Hindlimb muscle (tissue), 1 donor: ENCODE measurements at regions not wholly inside any gene's neighbourhood (a gene's known extent, or its start where the extent isn't known, plus 50 kb on each side); places are given as distances from the start of the nearest gene placed in this dataset.
"Not testable (repeated sequence)": the region's sequence is repeated elsewhere in the genome, so short reads cannot be mapped to it uniquely, and the experiment has no call there.

ENCODE experiments used
- DNase-seq: peaks from one replicate; pipeline ENCODE4 v3.0.0-alpha.2; 2013

DNA sequence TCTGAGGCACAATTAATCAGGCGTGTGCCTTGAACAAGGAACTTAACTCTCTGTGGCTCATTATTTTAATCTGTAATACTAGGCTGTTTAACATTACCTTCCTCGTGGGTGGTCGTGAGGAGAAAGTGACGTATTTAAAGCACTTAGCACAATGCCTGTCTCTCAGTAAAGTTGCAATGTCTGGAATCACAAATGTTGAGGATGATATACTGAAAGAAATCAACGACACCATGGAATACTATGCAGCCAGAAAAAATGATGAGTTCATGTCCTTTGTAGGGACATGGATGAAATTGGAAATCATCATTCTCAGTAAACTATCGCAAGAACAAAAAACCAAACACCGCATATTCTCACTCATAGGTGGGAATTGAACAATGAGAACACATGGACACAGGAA lies 1320.0 kb upstream of the TMEM132C start:
- not testable (repeated sequence) for DNase-seq

DNA sequence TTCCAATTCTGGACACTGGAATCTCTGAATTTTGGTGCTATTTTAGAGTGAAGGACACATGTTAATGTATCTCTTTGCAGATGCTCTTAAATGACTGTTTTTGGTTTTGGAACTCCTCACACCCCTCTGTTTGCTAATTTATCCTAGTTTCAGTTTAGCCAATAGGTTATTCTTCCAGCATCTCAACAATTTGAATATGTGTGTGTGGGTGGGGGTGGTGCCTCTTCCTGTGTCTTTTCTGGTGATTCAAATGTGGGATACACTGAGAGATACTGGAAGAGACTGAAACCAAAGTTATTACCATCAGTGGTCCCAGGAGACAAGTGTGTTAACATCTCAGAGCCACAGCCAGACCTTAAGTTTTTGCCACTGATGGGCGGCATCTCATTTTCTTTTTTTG lies 1317.4 kb upstream of the TMEM132C start:
- no peak for DNase-seq

- DNase-seq, result peak; percentile 6
Observed at GRCh38 chr12:126950266-126950665, 1316.7 kb upstream of the TMEM132C start.

DNA sequence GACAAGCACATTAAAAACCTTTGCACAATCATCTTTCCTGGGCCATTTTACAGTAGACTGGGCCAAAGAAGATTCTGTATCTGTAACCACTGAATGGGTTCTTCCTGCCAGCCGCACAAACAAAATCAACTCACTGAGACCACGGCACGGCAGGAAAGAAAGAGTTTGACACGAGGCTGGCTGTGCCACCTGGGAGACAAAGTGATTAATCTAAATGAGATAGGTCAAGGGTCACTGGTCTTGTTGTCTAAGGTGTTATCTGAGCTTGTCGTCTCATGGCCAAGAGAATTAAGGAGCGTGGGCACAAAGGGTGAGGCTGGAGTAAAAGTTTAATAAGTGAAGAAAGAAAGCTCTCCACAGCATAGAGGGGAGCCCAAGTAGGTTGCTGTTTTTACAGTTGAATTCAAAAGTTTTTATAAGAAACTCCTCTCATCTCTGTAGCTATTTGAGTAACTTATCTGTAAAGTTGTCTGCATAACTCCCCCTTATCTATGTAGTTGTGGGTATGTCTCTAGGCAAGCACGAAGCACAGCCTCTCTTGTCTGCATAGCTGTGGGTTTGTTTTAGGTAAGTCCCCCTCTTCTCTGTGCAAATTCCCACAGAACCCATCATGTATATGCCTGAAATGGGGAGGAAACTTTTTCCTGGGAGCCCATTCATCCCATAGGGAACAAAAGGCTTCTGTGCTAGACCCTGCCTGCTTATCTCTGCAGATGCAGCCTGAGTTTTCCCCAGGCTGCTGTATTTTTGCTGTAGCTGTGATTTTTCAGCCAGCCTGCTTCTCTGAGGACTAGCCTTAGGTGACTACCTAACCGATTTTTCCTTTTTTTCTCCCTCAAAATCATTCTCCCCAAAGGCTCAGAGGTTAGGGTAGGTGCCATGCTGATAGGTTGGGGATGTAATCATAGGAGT lies 1314.6 kb upstream of the TMEM132C start:
- no peak for DNase-seq

GRCh38 chr12:126953365-126953889 lies 1313.5 kb upstream of the TMEM132C start:
- DNase-seq, result no peak

GRCh38 chr12:126960221-126960620 lies 1306.7 kb upstream of the TMEM132C start:
- DNase-seq, result no peak

DNA sequence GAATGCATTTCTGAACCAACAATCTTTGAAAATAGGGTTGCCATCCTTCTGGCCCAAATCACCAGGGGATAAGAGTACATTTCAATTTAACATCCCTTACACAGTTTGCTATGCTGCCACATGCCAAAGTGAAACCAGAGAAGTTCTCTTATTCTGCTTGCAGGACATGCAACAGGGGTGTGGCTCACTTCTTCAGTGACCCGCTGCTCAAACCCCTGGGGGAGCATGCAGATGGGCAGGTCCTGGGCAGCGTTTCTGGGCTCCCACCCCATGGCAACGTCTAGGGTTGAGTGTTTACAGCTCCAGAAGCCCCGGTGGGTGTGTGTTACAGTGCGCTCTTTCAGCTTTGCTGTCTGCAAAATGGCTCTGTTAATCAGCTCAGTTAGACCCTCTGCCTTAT lies 1306.3 kb upstream of the TMEM132C start:
- DNase-seq, result no peak

GRCh38 chr12:126963825-126964224 lies 1303.1 kb upstream of the TMEM132C start:
- DNase-seq, result no peak

GRCh38 chr12:126966498-126966897 lies 1300.5 kb upstream of the TMEM132C start:
- no peak for DNase-seq

- no peak for DNase-seq
Observed at GRCh38 chr12:126967152-126967551, 1299.8 kb upstream of the TMEM132C start.

GRCh38 chr12:126974779-126975178 lies 1292.2 kb upstream of the TMEM132C start:
- no peak for DNase-seq

DNA sequence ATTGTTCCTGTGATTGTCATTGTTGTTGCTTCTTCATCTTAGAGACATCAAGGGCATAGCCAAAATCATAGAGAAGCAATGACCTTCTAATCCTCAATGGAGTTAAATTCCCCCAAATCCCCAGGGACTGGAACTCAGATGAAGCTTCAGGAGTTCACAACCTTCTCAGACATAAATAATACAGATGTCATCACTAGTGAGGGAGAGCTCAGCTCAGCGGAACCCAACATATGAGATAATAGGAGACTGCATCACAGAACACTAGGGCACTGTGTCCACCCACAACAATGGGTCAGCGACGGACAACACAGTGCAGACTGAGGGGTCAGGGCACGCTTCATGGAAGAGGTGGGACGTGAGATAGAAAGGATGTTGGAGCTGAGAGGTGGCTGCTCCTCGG lies 1290.4 kb upstream of the TMEM132C start:
- no peak for DNase-seq

GRCh38 chr12:126979564-126979963 lies 1287.4 kb upstream of the TMEM132C start:
- not testable (repeated sequence) for DNase-seq

GRCh38 chr12:126982707-126983106 lies 1284.3 kb upstream of the TMEM132C start:
- DNase-seq, result no peak

DNA sequence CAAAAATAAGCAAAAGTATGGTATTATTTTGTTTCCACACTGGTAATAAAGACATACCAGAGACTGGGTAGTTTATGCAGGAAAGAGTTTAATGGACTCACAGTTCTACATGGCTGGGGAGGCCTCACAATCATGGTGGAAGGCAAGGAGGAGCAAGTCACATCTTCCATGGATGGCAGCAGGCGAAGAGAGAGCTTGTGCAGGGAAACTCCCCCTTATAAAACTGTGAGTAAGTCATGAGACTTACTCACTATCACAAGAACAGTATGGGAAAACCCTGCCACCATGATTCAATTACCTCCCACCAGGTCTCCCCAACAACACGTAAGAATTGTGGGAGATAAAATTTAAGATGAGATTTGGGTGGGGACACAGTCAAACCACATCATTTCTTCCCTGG lies 1283.2 kb upstream of the TMEM132C start:
- not testable (repeated sequence) for DNase-seq

GRCh38 chr12:126985663-126986062 lies 1281.3 kb upstream of the TMEM132C start:
- not testable (repeated sequence) for DNase-seq

- no peak for DNase-seq
Observed at GRCh38 chr12:126989532-126989931, 1277.4 kb upstream of the TMEM132C start.

DNA sequence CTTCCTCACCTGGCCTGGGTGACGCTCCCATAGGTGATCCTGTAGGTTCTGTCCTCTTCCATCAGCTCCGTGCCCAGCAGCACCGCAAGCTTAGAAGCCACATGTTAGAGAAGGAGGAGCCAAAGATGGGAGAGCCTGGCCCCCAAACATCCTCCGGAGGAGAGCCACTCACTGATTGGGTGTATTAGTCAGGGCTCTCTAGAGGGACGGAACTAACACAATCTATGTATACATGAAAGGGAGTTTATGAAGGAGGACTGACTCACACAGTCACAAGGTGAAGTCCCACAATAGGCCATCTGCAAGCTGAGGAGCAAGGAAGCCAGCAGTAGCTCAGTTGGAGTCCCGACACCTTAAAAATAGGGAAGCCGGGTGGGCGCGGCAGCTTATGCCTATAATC lies 1273.1 kb upstream of the TMEM132C start:
- DNase-seq, result no peak

- DNase-seq, result no peak
Observed at GRCh38 chr12:126994599-126994998, 1272.4 kb upstream of the TMEM132C start.

DNA sequence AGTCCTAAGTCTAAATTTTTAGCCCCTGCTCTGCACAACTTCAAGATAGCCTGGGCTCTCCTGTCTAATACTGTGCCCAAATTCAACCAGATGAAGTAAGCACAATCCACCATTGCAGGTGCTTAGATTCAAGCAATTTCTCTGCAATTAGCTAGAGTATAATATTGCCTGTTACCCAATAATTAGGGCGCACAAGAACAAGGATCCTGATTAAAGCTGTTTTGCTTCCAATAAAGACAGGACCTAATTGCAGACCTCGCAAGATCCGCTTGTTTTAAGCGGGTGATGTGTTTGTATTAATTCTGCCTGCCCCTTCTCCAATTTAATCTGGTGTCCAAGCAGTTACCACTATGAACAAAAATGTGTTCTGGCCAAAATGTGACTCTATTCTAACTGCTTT lies 1268.9 kb upstream of the TMEM132C start:
- no peak for DNase-seq

DNA sequence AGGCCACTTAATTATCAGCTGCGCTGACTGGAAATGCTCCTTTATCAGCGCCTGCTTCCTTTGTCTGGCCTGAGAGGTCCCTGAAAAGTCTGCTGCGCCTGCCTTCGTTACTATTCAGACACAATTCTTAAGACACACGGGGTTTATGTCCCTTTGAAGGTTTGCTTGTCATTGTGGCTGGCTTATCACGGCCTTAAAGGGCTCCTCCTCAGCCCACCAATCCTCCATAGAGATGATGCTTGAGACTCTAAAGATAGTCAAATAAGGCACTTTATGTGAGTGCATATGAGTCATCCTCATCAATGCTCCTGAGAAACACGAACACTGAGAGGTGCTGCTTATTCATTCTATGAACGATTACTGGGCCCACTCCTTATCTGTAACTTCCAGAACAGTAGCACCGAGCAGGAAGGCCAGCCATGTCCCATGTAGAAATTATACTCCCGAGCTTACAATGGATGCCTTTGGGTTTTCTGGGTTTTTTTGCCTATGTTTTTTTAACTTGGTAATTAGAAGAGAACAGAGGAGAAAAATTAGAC lies 1268.2 kb upstream of the TMEM132C start:
- no peak for DNase-seq

GRCh38 chr12:126999352-126999751 lies 1267.6 kb upstream of the TMEM132C start:
- no peak for DNase-seq

GRCh38 chr12:127005406-127005805 lies 1261.6 kb upstream of the TMEM132C start:
- no peak for DNase-seq

DNA sequence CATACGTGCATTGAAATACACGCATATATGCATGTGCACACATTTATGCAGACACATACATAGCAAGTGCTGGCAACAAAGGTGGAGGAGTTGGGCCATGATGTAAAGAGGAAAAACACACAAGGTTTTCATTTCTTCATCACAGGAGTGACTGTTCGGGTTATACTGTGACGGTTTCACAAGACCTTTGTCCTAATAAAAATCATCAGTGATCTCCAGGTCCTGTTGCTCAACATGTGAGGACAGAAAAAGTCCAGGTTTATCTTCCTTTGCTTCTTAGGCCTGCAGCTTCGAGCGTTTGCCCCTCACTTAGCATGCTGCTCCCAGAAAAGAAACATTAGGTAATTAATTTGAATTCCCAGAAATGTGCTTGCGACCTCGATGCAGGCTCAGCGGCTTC lies 1260.0 kb upstream of the TMEM132C start:
- no peak for DNase-seq
